Cerebellar cortex (tissue), 1 donor: ENCODE measurements at regions not wholly inside any gene's neighbourhood (a gene's known extent, or its start where the extent isn't known, plus 50 kb on each side); places are given as distances from the start of the nearest gene placed in this dataset.

ENCODE experiments used
- DNase-seq: peaks from one replicate; pipeline ENCODE4 v3.0.0-alpha.2; 2015; ENCODE audit warnings: low spot score

- DNase-seq = peak; percentile 50
Observed at GRCh38 chr4:174120446-174121295, 162.8 kb downstream of the FBXO8 start.

- DNase-seq = no peak
Observed at GRCh38 chr4:174119830-174120229, 163.6 kb downstream of the FBXO8 start.

- DNase-seq = no peak
Observed at GRCh38 chr4:174119051-174119450, 164.4 kb downstream of the FBXO8 start.

- no peak for DNase-seq
Observed at GRCh38 chr4:174118171-174118570, 165.3 kb downstream of the FBXO8 start.

- no peak for DNase-seq
Observed at GRCh38 chr4:174117445-174117844, 166.0 kb downstream of the FBXO8 start.

- no peak for DNase-seq
Observed at GRCh38 chr4:174116021-174116420, 167.4 kb downstream of the FBXO8 start.

GRCh38 chr4:174111422-174111821 is 172.0 kb downstream of the FBXO8 start:
- DNase-seq = no peak

- DNase-seq = no peak
Observed at GRCh38 chr4:174110180-174110579, 173.3 kb downstream of the FBXO8 start.

GRCh38 chr4:174107746-174108354 is 175.6 kb downstream of the FBXO8 start:
- DNase-seq = no peak

- no peak for DNase-seq
Observed at GRCh38 chr4:174105202-174105601, 178.3 kb downstream of the FBXO8 start.

GRCh38 chr4:174100910-174101309 is 182.6 kb downstream of the FBXO8 start:
- DNase-seq = no peak

- DNase-seq = no peak
Observed at GRCh38 chr4:174099712-174100111, 183.8 kb downstream of the FBXO8 start.

GRCh38 chr4:174096999-174097398 is 186.5 kb downstream of the FBXO8 start:
- no peak for DNase-seq

- DNase-seq = no peak
Observed at GRCh38 chr4:174096456-174096855, 187.0 kb downstream of the FBXO8 start.

- DNase-seq = no peak
Observed at GRCh38 chr4:174091130-174091529, 192.3 kb downstream of the FBXO8 start.

GRCh38 chr4:174089711-174090110 is 193.8 kb downstream of the FBXO8 start:
- DNase-seq = no peak

GRCh38 chr4:174088795-174089194 is 194.7 kb downstream of the FBXO8 start:
- DNase-seq = no peak

GRCh38 chr4:174086829-174087799 is 196.4 kb downstream of the FBXO8 start:
- DNase-seq = no peak

GRCh38 chr4:174084981-174085380 is 198.5 kb downstream of the FBXO8 start:
- DNase-seq = no peak

- DNase-seq = no peak
Observed at GRCh38 chr4:174084542-174084941, 198.9 kb downstream of the FBXO8 start.

- DNase-seq = no peak
Observed at GRCh38 chr4:174080361-174080760, 203.1 kb downstream of the FBXO8 start.

GRCh38 chr4:174071595-174071994 is 211.9 kb downstream of the FBXO8 start:
- DNase-seq = no peak
